PC-3 (cell line): ENCODE measurements at regions not wholly inside any gene's neighbourhood (a gene's known extent, or its start where the extent isn't known, plus 50 kb on each side); places are given as distances from the start of the nearest gene placed in this dataset.

ENCODE experiments used
- ATAC-seq: fragments of 200-7000 bp; cut with Tn5 transposase; 2 replicates; pipeline ENCODE4 v1.9.1; 2020; ENCODE audit warnings: mild to moderate bottlenecking, moderate library complexity
- BruUV-seq: library from RNA; stranded (reverse); fragments of 400-500 nt; replicated peaks from 2 replicates; lab custom pipeline; 2021; lab: Mats Ljungman, UMichigan
- CTCF ChIA-PET: fragments of 300-600 bp; sonication (Branson Sonifier 250); formaldehyde crosslinking; loops from one replicate; lab custom pipeline; 2022; ENCODE audit warnings: antibody characterized with exemption; lab: Charles Lee
- POLR2A ChIA-PET: fragments of 300-600 bp; sonication (Branson Sonifier 250); formaldehyde crosslinking; loops from one replicate; lab custom pipeline; 2022; ENCODE audit warnings: antibody characterized with exemption; ENCODE audit not compliant: unreplicated experiment; lab: Charles Lee
- DNase-seq: peaks from one replicate; pipeline ENCODE4 v3.0.0-alpha.2; 2015
- H2AFZ ChIP-seq: fragments of 300-600 bp; sonication (generic); 2 replicates; pipeline ENCODE4 v1.6.0; 2016; ENCODE audit warnings: antibody characterized with exemption, low read length
- H3F3A ChIP-seq: fragments of 300-600 bp; sonication (generic); one replicate; pipeline ENCODE4 v1.6.0; 2017; ENCODE audit warnings: antibody characterized with exemption, low read length, control low read depth, mild to moderate bottlenecking; ENCODE audit not compliant: unreplicated experiment
- H3K27ac ChIP-seq: fragments of 300-600 bp; sonication (generic); 2 replicates; pipeline ENCODE4 v1.5.1; 2016; ENCODE audit warnings: mild to moderate bottlenecking, low read length
- H3K27me3 ChIP-seq: fragments of 300-600 bp; sonication (generic); 2 replicates; pipeline ENCODE4 v1.6.1; 2016; ENCODE audit warnings: low read length, mixed read lengths
- H3K36me3 ChIP-seq: fragments of 300-600 bp; sonication (generic); 2 replicates; pipeline ENCODE4 v1.6.1; 2016; ENCODE audit warnings: low read depth, mixed run types, low read length, mixed read lengths
- H3K4me1 ChIP-seq: fragments of 300-600 bp; sonication (generic); 2 replicates; pipeline ENCODE4 v1.5.1; 2016; ENCODE audit warnings: low read length; ENCODE audit not compliant: insufficient read depth
- H3K4me2 ChIP-seq: fragments of 300-600 bp; sonication (generic); 2 replicates; pipeline ENCODE4 v1.6.0; 2016; ENCODE audit warnings: low read length
- H3K4me3 ChIP-seq: fragments of 300-600 bp; sonication (generic); 2 replicates; pipeline ENCODE4 v1.5.1; 2016; ENCODE audit warnings: mild to moderate bottlenecking, low read length, mixed read lengths
- H3K79me2 ChIP-seq: fragments of 300-600 bp; sonication (generic); 2 replicates; pipeline ENCODE4 v1.6.1; 2017; ENCODE audit warnings: low read length, mixed read lengths
- H3K9ac ChIP-seq: fragments of 300-600 bp; sonication (generic); 2 replicates; pipeline ENCODE4 v1.6.0; 2016; ENCODE audit warnings: mild to moderate bottlenecking, low read length
- H3K9me2 ChIP-seq: fragments of 300-600 bp; sonication (generic); replicated peaks from 2 replicates; pipeline ENCODE4 v1.6.1; 2016; ENCODE audit warnings: mixed run types, low read length, mixed read lengths
- H3K9me3 ChIP-seq: fragments of 300-600 bp; sonication (generic); 2 replicates; pipeline ENCODE4 v1.6.1; 2016; ENCODE audit warnings: low read length, mixed read lengths
- H4K20me1 ChIP-seq: fragments of 300-600 bp; sonication (generic); 2 replicates; pipeline ENCODE4 v1.6.1; 2016; ENCODE audit warnings: low read length, mixed read lengths
- CTCF ChIP-seq: fragments of 300-600 bp; sonication (generic); conservative IDR thresholded peaks from 2 replicates; pipeline ENCODE4 v1.5.1; 2017; ENCODE audit warnings: antibody characterized with exemption, low read depth, mild to moderate bottlenecking, low read length
- EZH2 ChIP-seq: fragments of 300-600 bp; sonication (generic); IDR thresholded peaks from one replicate; pipeline ENCODE4 v1.6.1; 2017; ENCODE audit warnings: antibody characterized with exemption, mild to moderate bottlenecking, low read length; ENCODE audit not compliant: unreplicated experiment
- EZH2phosphoT487 ChIP-seq: fragments of 300-600 bp; sonication (generic); IDR thresholded peaks from 2 replicates; pipeline ENCODE4 v1.6.1; 2018; ENCODE audit warnings: mild to moderate bottlenecking, antibody characterized with exemption, low read length, borderline replicate concordance
- intact Hi-C: fragments of 100-400 bp; cut with micrococcal nuclease; formaldehyde crosslinking; loops from 2 replicates; pipeline ENCODE4 v1.9.0; 2023

- Histone ChIP-seq H3K9ac (no peak overlapping the region), H3K79me2 (no peaks in the 10 kb centered on the region), H3K27me3 (peaks cover 59% of the 10 kb centered on the region), H3K4me2 (no peak overlapping the region), H4K20me1 (no peaks in the 10 kb centered on the region), H3K9me2 (no peaks in the 10 kb centered on the region), H3K9me3 (no peaks in the 10 kb centered on the region), H2AFZ (no peak overlapping the region), H3F3A (no peaks in the 10 kb centered on the region), H3K4me1 (no peaks in the 10 kb centered on the region), H3K36me3 (no peaks in the 10 kb centered on the region), H3K27ac (no peak overlapping the region), H3K4me3 (no peak overlapping the region)
- intact Hi-C loops, result no loop called here
- DNase-seq, result no peak
- no TSS peak for BruUV-seq
- TF ChIP-seq EZH2 (no peak), CTCF (no peak), EZH2phosphoT487 (no peak)
- no peak for ATAC-seq
- ChIA-PET CTCF (no interaction called here), POLR2A (no interaction called here)
These were observed 167.3 kb downstream of the HRH4 start for GRCh38 chr18:24627644-24628315.

GRCh38 chr18:24628326-24628725 is 167.9 kb downstream of the HRH4 start:
- H3K79me2 ChIP-seq, result no peaks in the 10 kb centered on the region
- H4K20me1 ChIP-seq, result no peaks in the 10 kb centered on the region
- intact Hi-C loops, result no loop called here
- ATAC-seq (no peak), DNase-seq (no peak)
- CTCF ChIA-PET, result no interaction called here
- POLR2A ChIA-PET, result no interaction called here
- peaks cover 65% of the 10 kb centered on the region for H3K27me3 ChIP-seq
- H3K9me2 ChIP-seq, result no peaks in the 10 kb centered on the region
- no peaks in the 10 kb centered on the region for H3K36me3 ChIP-seq
- H3K4me3 ChIP-seq, result no peak overlapping the region
- no peaks in the 10 kb centered on the region for H3K4me1 ChIP-seq
- no TSS peak for BruUV-seq
- H3K27ac ChIP-seq, result no peak overlapping the region
- no peaks in the 10 kb centered on the region for H3F3A ChIP-seq
- no peak overlapping the region for H2AFZ ChIP-seq
- H3K9me3 ChIP-seq, result no peaks in the 10 kb centered on the region
- H3K4me2 ChIP-seq, result no peak overlapping the region
- no peak overlapping the region for H3K9ac ChIP-seq
- TF ChIP-seq EZH2phosphoT487 (no peak), CTCF (no peak), EZH2 (no peak)

GRCh38 chr18:24629921-24630320 is 169.5 kb downstream of the HRH4 start:
- H3F3A ChIP-seq, result no peaks in the 10 kb centered on the region
- no TSS peak for BruUV-seq
- ChIA-PET CTCF (no interaction called here), POLR2A (no interaction called here)
- intact Hi-C loops, result no loop called here
- no peaks in the 10 kb centered on the region for H3K36me3 ChIP-seq
- H3K9ac ChIP-seq, result no peak overlapping the region
- TF ChIP-seq EZH2phosphoT487, result no peak
- TF ChIP-seq CTCF, result no peak
- no peak for TF ChIP-seq EZH2
- H3K4me3 ChIP-seq, result no peak overlapping the region
- peaks cover 76% of the 10 kb centered on the region for H3K27me3 ChIP-seq
- H4K20me1 ChIP-seq, result no peaks in the 10 kb centered on the region
- no peaks in the 10 kb centered on the region for H3K4me1 ChIP-seq
- ATAC-seq (no peak), DNase-seq (no peak)
- no peak overlapping the region for H3K4me2 ChIP-seq
- no peaks in the 10 kb centered on the region for H3K9me3 ChIP-seq
- no peak overlapping the region for H3K27ac ChIP-seq
- no peaks in the 10 kb centered on the region for H3K79me2 ChIP-seq
- H3K9me2 ChIP-seq, result no peaks in the 10 kb centered on the region
- H2AFZ ChIP-seq, result no peak overlapping the region
